ENCODE measurements at regions not wholly inside any gene's neighbourhood (a gene's known extent, or its start where the extent isn't known, plus 50 kb on each side); places are given as distances from the start of the nearest gene placed in this dataset.
"Not testable (repeated sequence)": the region's sequence is repeated elsewhere in the genome, so short reads cannot be mapped to it uniquely, and the experiment has no call there.

DNA sequence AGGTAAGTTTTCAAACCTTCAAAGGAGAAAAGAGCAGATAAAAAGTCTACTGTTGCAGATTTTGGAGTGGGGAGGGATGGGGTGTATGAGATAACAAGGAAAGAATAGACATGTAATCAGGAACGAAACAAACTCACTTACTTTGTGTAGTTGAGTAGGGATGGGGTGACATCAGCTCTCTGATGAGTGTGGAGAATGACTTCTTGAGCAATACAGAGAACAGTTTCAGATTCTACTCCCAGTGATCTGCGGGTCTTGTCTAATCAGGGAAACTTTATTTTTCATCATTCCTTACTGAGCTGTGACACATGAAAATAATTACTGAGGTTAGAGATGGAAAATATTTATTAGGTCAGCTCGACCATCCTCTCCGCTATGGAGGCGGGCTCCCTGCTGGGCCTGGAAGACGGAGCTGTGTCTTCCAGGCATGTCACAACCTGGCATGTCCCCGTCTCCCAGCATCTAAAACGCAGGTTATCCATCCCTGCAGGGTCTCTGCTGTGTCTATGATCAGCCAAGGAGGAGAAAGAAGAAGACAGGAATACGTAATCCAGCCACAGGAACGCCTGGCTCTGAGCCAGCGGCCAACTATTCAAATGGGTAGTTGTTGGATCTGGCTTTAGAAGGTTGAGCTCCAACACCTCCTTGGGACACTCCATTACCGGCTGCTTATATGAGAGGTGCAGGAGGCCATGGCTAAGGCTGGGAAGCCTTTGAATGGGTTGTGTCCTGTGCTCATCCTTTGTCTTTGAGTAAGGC is 99.0 kb upstream of the SATB2 start:
- DNase-seq: no peak

DNA sequence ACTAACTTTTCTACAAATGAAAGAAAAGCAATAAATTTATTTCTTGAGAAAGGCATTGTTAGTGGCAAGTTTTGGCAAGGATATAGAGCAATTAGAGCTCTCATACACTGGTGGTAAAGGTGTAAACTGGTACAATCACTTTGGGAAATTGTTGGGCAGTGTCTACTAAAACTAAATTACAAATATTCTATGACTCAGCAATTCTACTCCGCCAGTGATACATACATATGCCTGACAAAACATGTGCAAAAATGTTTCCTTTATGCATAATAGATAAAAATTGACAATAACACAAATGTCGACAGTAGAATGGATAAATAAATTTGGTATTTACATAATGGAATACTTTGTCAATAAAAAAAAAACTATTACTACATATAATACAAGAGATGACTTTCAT is 96.3 kb upstream of the SATB2 start:
- no peak for DNase-seq

GRCh38 chr2:199552141-199552540 is 94.4 kb upstream of the SATB2 start:
- DNase-seq: no peak

GRCh38 chr2:199543606-199544172 is 86.0 kb upstream of the SATB2 start:
- no peak for DNase-seq

- no peak for DNase-seq
Observed at GRCh38 chr2:199535445-199536177, 77.9 kb upstream of the SATB2 start.

GRCh38 chr2:199533873-199534272 is 76.1 kb upstream of the SATB2 start:
- not testable (repeated sequence) for DNase-seq

DNA sequence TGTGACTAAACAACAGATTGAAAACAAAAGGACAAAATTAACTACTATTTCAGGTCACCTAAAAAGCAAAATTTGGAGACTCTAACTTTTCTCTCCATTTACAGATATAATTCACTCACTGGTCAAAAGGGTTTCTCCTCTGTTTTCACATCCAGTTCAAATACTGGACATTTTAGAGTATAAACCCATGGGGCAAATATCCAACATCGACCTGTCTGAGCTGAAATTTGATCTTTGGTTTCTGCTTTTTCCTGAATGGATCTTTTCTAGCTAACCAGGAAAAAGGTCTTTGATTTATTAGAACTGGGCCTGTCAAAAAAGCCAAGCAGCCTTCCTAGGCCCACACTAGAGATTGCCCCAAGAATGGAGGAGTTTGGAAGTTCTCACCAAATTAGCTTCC is 69.3 kb upstream of the SATB2 start:
- DNase-seq: no peak

- no peak for DNase-seq
Observed at GRCh38 chr2:199524689-199525574, 67.2 kb upstream of the SATB2 start.

GRCh38 chr2:199509403-199509802 is 51.7 kb upstream of the SATB2 start:
- no peak for DNase-seq

Data from retina (tissue), 1 donor.